Activated CD4-positive, alpha-beta T cell treated with anti-CD3 and anti-CD28 coated beads, Interleukin-2, amount 10 ng/mL, durations not matched to agents 7 days and 5 days (primary cell): ENCODE measurements at regions not wholly inside any gene's neighbourhood (a gene's known extent, or its start where the extent isn't known, plus 50 kb on each side); places are given as distances from the start of the nearest gene placed in this dataset.

Experiments used
- CTCF ChIA-PET: fragments of 350-600 bp; sonication (Branson Sonifier 250); formaldehyde crosslinking; loops from one replicate; lab custom pipeline; 2021; ENCODE audit warnings: antibody characterized with exemption; lab: Charles Lee
- POLR2A ChIA-PET: fragments of 350-600 bp; sonication (Branson Sonifier 250); formaldehyde crosslinking; loops from one replicate; lab custom pipeline; 2021; ENCODE audit warnings: antibody characterized with exemption; lab: Charles Lee
- DNase-seq: peaks from one replicate; pipeline ENCODE4 v3.0.0-alpha.2; 2020
- H3K27ac Mint-ChIP-seq: one replicate; pipeline ENCODE4 v1.8.0; 2021; ENCODE audit warnings: mild to moderate bottlenecking, moderate library complexity, mixed read lengths
- H3K27me3 Mint-ChIP-seq: one replicate; pipeline ENCODE4 v1.8.0; 2021; ENCODE audit warnings: mixed read lengths
- H3K36me3 Mint-ChIP-seq: one replicate; pipeline ENCODE4 v1.8.0; 2021; ENCODE audit warnings: low read depth, mixed read lengths
- H3K4me1 Mint-ChIP-seq: one replicate; pipeline ENCODE4 v1.8.0; 2021; ENCODE audit warnings: mixed read lengths
- H3K4me3 Mint-ChIP-seq: one replicate; pipeline ENCODE4 v1.8.0; 2021; ENCODE audit warnings: mild to moderate bottlenecking, moderate library complexity, mixed read lengths
- H3K9me3 Mint-ChIP-seq: one replicate; pipeline ENCODE4 v1.8.0; 2021; ENCODE audit warnings: mixed read lengths

- Mint-ChIP-seq H3K4me3 (no peak overlapping the region), H3K27ac (no peak overlapping the region), H3K27me3 (peaks cover 5% of the 10 kb centered on the region), H3K4me1 (no peaks in the 10 kb centered on the region), H3K36me3 (no peaks in the 10 kb centered on the region), H3K9me3 (peaks cover 8% of the 10 kb centered on the region)
- ChIA-PET POLR2A (no interaction called here), CTCF (no interaction called here)
- DNase-seq: no peak
Observed at GRCh38 chr12:113655919-113656318, 184.2 kb upstream of the LHX5 start.

GRCh38 chr12:113655479-113655878 lies 183.8 kb upstream of the LHX5 start:
- no peaks in the 10 kb centered on the region for H3K4me1 Mint-ChIP-seq
- POLR2A ChIA-PET: no interaction called here
- DNase-seq: no peak
- no peak overlapping the region for H3K27ac Mint-ChIP-seq
- H3K9me3 Mint-ChIP-seq: peaks cover 8% of the 10 kb centered on the region
- no peak overlapping the region for H3K4me3 Mint-ChIP-seq
- CTCF ChIA-PET: no interaction called here
- H3K36me3 Mint-ChIP-seq: no peaks in the 10 kb centered on the region
- peaks cover 5% of the 10 kb centered on the region for H3K27me3 Mint-ChIP-seq

GRCh38 chr12:113651662-113652061 lies 180.0 kb upstream of the LHX5 start:
- Mint-ChIP-seq H3K27me3 (peaks cover 7% of the 10 kb centered on the region), H3K4me1 (no peaks in the 10 kb centered on the region), H3K9me3 (peaks cover 6% of the 10 kb centered on the region), H3K4me3 (no peak overlapping the region), H3K27ac (no peak overlapping the region), H3K36me3 (no peaks in the 10 kb centered on the region)
- no peak for DNase-seq
- ChIA-PET CTCF (no interaction called here), POLR2A (no interaction called here)

DNA sequence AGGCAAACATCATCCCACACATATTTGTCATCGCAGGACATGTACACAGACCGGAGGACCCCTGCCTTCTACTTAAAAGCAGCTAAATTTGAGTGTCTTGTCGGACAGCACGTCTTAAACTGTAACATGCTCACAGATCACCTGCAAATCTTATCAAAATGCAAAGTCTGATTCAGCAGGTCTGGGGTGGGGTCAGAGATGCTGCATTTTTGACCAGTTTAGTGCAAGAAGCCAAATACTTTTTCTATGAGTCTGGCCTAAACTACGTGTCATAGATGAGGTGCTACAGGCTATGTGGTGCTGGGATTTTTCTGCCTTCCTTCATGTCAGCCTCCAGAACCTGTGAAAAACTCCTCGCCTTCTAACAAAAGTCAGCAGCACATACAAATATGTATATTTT lies 178.8 kb upstream of the LHX5 start:
- POLR2A ChIA-PET: no interaction called here
- no peaks in the 10 kb centered on the region for H3K36me3 Mint-ChIP-seq
- no peak overlapping the region for H3K27ac Mint-ChIP-seq
- H3K4me3 Mint-ChIP-seq: no peak overlapping the region
- CTCF ChIA-PET: no interaction called here
- peaks cover 7% of the 10 kb centered on the region for H3K27me3 Mint-ChIP-seq
- peaks cover 5% of the 10 kb centered on the region for H3K9me3 Mint-ChIP-seq
- H3K4me1 Mint-ChIP-seq: no peaks in the 10 kb centered on the region
- no peak for DNase-seq

- ChIA-PET CTCF (no interaction called here), POLR2A (no interaction called here)
- H3K4me3 Mint-ChIP-seq: no peak overlapping the region
- no peak for DNase-seq
- peaks cover 5% of the 10 kb centered on the region for H3K9me3 Mint-ChIP-seq
- no peaks in the 10 kb centered on the region for H3K4me1 Mint-ChIP-seq
- peaks cover 12% of the 10 kb centered on the region for H3K27me3 Mint-ChIP-seq
- H3K36me3 Mint-ChIP-seq: no peaks in the 10 kb centered on the region
- no peak overlapping the region for H3K27ac Mint-ChIP-seq
Observed at GRCh38 chr12:113649256-113649830, 177.7 kb upstream of the LHX5 start.

- Mint-ChIP-seq H3K4me1 (no peaks in the 10 kb centered on the region), H3K4me3 (no peak overlapping the region), H3K36me3 (no peaks in the 10 kb centered on the region), H3K27ac (no peak overlapping the region), H3K27me3 (peaks cover 17% of the 10 kb centered on the region), H3K9me3 (no peaks in the 10 kb centered on the region)
- ChIA-PET POLR2A (no interaction called here), CTCF (interaction anchor here (1.1 to 1.4 kb wide), 2 partner anchors 12 to 16 kb away, joined by 3 read pairs; no protein-coding TSS in a partner anchor)
- no peak for DNase-seq
Observed at GRCh38 chr12:113647048-113647447, 175.4 kb upstream of the LHX5 start.

DNA sequence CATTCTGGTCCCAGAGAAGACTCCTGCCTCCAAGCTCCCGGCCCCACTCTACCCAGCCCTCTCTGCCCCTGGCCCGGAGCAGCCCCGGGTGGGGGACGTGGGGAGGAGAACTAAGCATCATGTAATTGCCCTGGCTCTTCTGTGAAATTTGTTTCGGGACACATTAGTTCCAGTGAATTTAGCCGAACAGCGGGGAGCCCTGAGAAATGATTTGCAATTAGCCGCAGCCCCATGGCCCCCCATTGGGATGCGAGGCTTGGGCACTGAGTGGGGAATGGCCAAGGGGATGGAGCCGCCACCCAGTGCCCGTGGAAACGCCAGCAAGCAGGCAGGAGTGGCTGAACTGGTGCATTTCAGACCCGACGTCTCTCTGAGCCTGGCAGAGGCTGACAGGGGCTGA lies 173.9 kb upstream of the LHX5 start:
- Mint-ChIP-seq H3K36me3 (no peaks in the 10 kb centered on the region), H3K4me1 (no peaks in the 10 kb centered on the region), H3K4me3 (no peak overlapping the region), H3K27me3 (peaks cover 19% of the 10 kb centered on the region), H3K9me3 (no peaks in the 10 kb centered on the region), H3K27ac (no peak overlapping the region)
- POLR2A ChIA-PET: no interaction called here
- CTCF ChIA-PET: no interaction called here
- DNase-seq: no peak

DNA sequence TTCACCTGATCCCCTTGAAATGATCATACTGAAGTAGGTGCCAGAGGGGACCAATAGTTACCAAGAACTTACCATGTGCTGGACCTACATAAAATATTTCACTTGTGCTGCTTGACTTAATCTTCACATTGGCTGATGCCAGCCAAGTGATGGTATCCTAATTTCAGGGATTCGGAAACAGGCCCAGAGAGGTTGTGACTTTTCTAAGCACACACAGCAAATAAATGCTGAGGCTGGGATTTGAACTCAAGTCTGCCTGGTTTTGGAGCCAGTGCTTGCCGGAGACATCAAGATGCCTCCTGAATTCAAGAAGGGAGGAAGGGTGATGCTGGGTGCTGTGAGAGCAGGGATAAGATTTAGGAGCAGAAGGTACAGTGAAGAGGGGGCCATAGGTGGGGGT lies 173.5 kb upstream of the LHX5 start:
- H3K36me3 Mint-ChIP-seq: no peaks in the 10 kb centered on the region
- no peaks in the 10 kb centered on the region for H3K9me3 Mint-ChIP-seq
- CTCF ChIA-PET: no interaction called here
- H3K4me1 Mint-ChIP-seq: no peaks in the 10 kb centered on the region
- peaks cover 19% of the 10 kb centered on the region for H3K27me3 Mint-ChIP-seq
- no peak for DNase-seq
- no peak overlapping the region for H3K4me3 Mint-ChIP-seq
- H3K27ac Mint-ChIP-seq: no peak overlapping the region
- POLR2A ChIA-PET: no interaction called here

- Mint-ChIP-seq H3K36me3 (no peaks in the 10 kb centered on the region), H3K4me3 (no peak overlapping the region), H3K4me1 (no peaks in the 10 kb centered on the region), H3K9me3 (no peaks in the 10 kb centered on the region), H3K27me3 (peaks cover 24% of the 10 kb centered on the region), H3K27ac (no peak overlapping the region)
- no peak for DNase-seq
- CTCF ChIA-PET: interaction anchor here (0.5 kb wide), 1 partner anchor 11 kb away, joined by 3 read pairs; no protein-coding TSS in a partner anchor
- POLR2A ChIA-PET: no interaction called here
Observed at GRCh38 chr12:113643177-113643974, 171.7 kb upstream of the LHX5 start.

- peaks cover 24% of the 10 kb centered on the region for H3K27me3 Mint-ChIP-seq
Observed at GRCh38 chr12:113642672-113643071, 171.0 kb upstream of the LHX5 start.

DNA sequence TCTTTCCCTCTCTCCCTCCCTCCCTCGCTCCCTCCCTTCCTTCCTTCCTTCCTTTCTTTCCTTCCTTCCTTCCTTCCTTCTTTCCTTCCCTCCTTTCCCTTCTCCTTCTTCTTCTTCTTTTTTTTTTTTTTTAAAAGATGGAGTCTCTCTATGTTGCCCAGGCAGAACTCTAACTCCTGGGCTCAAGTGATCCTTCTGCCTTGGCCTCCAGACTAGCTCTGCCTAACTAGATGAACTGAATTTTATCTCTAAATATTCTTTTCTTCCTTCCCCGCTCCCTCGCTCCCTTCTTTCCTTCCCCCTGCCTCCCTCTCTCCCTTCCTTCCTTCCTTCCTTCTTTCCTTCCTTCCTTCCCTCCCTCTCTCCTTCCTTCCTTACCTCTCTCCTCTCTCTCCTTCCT lies 170.5 kb upstream of the LHX5 start:
- Mint-ChIP-seq H3K4me3 (no peak overlapping the region), H3K27me3 (peaks cover 28% of the 10 kb centered on the region), H3K4me1 (no peaks in the 10 kb centered on the region), H3K9me3 (no peaks in the 10 kb centered on the region), H3K27ac (no peak overlapping the region), H3K36me3 (no peaks in the 10 kb centered on the region)
- DNase-seq: no peak
- POLR2A ChIA-PET: no interaction called here
- CTCF ChIA-PET: no interaction called here

More at GRCh38 chr12:113642672-113643071, 171.0 kb upstream of the LHX5 start:
- Mint-ChIP-seq H3K9me3 (no peaks in the 10 kb centered on the region), H3K4me3 (no peak overlapping the region), H3K27ac (no peak overlapping the region), H3K4me1 (no peaks in the 10 kb centered on the region), H3K36me3 (no peaks in the 10 kb centered on the region)
- no peak for DNase-seq
- POLR2A ChIA-PET: no interaction called here
- CTCF ChIA-PET: interaction anchor here (0.5 kb wide), 1 partner anchor 12 kb away, joined by 3 read pairs; no protein-coding TSS in a partner anchor

DNA sequence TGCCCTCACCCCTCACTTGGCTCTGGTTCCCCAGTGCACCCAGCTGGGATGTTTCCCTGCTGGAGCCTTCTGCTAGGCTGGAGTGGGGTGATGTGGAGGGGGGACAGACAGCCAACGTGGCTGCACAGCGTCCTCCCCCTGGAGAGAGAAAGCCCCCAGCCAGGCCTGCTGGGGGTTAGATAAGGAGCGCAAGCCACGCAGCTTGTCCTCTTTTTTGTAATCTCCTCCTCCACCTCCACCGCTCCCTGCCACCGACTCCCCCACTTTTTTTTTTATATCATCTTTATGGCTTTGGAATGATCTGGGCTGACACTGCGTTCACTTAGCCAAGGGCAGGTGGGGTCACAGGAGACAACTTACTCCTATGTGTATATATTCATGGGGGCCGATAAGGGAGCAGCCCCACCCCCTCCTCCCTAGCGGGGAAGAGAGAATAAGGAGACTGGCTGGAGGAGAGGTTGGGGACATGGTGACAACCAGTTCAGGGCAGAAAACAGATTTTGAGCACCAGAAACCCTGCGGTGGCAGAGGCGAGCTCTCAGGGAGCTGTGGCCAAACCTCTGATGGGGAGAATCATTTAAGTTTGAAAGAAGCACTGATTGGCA lies 169.9 kb upstream of the LHX5 start:
- no peaks in the 10 kb centered on the region for H3K4me1 Mint-ChIP-seq
- ChIA-PET CTCF (no interaction called here), POLR2A (no interaction called here)
- no peak overlapping the region for H3K27ac Mint-ChIP-seq
- H3K9me3 Mint-ChIP-seq: no peaks in the 10 kb centered on the region
- no peaks in the 10 kb centered on the region for H3K36me3 Mint-ChIP-seq
- peaks cover 29% of the 10 kb centered on the region for H3K27me3 Mint-ChIP-seq
- H3K4me3 Mint-ChIP-seq: no peak overlapping the region
- DNase-seq: no peak

DNA sequence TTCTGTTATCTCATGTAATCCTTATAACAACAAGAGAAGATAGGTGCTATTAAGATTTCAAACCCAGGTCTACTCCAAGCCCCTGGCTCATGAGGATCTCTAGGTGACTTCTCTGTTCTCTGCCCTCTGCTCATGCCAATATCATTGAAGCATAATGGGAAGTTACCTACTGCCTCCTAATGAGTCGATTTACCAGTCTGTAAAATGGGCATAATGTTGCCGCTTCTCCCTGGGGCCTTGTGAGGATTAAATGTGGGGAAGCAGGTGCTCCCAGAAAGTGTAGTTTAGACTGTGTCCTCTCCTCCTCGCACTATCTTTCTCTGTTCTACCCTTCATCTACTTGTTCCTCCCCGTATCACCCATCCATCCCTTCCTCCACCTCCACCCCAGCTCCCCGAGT lies 169.2 kb upstream of the LHX5 start:
- Mint-ChIP-seq H3K27me3 (peaks cover 29% of the 10 kb centered on the region), H3K4me1 (no peaks in the 10 kb centered on the region), H3K36me3 (no peaks in the 10 kb centered on the region), H3K27ac (no peak overlapping the region), H3K4me3 (no peak overlapping the region), H3K9me3 (no peaks in the 10 kb centered on the region)
- CTCF ChIA-PET: no interaction called here
- no peak for DNase-seq
- POLR2A ChIA-PET: no interaction called here
